NCI-H460 (cell line): ENCODE measurements at regions not wholly inside any gene's neighbourhood (a gene's known extent, or its start where the extent isn't known, plus 50 kb on each side); places are given as distances from the start of the nearest gene placed in this dataset.
A peak's percentile ranks its signal among the peaks of the same experiment; 100 is the strongest.

ENCODE experiments used
- DNase-seq: peaks from one replicate; pipeline ENCODE4 v3.0.0-alpha.2; 2016; ENCODE audit warnings: low read depth; ENCODE audit errors: extremely low read depth

DNA sequence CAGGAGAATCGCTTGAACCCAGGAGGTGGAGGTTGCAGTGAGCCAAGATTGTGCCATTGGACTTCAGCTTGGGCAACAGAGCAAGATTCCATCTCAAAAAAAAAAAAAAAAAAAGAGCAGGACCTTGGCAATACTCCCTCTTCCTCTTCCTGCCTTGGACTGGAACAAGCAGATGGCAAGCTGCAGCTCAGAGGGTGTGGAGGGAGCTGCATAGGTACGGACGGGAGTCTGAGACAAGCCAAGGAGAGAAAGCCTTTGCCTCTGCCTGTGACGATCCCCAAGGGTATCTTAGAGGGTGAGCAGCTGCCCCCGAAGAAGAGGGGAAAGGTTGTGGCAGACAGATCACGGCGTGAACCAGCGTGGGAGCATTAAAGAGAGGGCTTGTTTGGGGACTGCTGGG, 109.2 kb downstream of the AIPL1 start:
- DNase-seq, result no peak

DNA sequence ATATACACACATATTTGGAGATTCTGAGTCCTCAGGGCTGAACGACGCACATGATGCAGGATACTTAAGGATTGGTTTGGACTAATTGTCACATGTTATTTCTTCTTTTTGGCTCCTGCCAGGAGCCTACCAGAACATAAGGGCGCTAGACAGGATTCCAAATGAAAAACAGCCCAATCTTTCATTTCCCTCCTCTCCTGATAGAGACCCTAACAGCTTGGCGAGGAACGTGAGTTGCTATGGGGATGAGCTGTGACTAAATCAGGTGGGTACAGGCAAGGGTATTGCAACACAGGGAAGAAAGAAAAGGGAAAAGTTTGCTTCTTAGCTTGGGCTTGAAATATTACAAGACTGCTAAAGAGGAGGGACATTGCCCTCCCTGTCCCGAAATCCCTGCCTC, 109.9 kb downstream of the AIPL1 start:
- no peak for DNase-seq

DNA sequence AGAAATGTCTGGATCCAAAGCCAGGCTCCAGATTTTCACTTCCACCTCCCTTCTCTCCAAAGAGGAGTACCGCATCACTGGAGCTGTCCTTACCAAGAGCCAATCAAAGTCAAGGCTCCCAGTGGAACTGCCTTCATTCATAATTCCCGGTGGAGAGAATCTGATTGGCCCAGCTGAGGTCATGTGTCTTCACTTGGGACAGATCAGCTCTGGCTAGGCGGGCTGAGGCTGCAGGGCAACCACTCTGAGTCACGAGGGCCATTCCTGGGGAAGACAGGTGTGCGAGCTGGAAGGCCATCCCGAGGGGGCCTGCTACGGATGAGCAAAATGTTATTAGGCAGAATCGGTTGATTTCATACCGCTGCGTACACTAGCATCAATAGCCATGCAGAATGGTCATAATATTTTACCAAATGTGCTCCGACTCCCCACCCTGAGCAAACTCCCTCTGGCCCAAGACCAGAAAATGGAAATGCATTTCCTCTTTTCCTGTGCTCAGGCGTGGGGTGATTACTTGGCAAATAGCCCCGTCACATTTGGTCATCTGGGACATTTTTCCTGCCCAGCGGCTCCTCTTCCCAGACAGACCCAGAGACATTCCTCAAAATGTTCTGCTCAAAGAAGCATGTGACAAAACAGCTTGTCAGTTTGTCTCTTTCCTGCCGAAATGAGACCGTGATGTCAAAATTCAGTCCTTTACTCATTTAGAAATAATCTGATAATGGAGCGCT, 111.1 kb downstream of the AIPL1 start:
- DNase-seq, result no peak

GRCh38 chr17:6322316-6322715, 112.6 kb downstream of the AIPL1 start:
- no peak for DNase-seq

- no peak for DNase-seq
These were observed 120.6 kb downstream of the AIPL1 start for GRCh38 chr17:6314311-6314710.

- DNase-seq, result no peak
These were observed 121.1 kb downstream of the AIPL1 start for GRCh38 chr17:6313835-6314234.

GRCh38 chr17:6306820-6307219, 128.1 kb downstream of the AIPL1 start:
- no peak for DNase-seq

DNA sequence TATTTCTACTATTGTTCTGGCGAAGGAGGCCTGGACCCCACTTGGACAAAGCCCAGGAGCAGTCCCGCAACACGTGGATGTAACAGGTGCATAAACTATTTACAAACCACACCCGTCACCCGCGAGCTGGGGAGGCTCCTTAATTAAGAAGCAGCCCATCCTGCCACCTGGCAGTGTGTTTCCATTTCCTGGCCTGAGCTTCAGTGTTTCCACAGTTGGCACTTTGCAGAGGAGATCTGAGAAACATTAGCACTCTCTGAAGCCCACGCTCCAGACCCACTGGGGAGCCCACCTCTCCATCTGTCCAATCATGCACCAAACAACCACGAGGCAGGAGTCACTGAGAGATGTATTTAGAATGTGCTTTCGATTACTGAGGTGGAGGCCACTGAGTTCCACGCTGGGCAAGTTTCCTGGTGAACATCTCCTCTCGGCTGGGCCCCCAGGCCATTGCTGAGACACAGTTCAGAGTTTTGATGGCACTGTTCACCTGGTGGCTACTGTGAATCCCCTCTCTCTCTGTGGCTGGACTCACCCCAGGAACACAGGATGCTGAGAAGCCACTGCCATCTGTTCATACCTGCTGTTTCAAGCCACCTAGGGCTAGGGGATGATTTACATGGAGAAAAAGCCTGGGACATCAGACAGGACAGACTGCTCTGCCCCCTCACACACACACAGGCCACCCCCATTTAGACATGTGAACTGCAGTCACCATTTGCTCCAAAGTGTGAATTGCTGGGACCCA, 129.1 kb downstream of the AIPL1 start:
- DNase-seq, result no peak

DNA sequence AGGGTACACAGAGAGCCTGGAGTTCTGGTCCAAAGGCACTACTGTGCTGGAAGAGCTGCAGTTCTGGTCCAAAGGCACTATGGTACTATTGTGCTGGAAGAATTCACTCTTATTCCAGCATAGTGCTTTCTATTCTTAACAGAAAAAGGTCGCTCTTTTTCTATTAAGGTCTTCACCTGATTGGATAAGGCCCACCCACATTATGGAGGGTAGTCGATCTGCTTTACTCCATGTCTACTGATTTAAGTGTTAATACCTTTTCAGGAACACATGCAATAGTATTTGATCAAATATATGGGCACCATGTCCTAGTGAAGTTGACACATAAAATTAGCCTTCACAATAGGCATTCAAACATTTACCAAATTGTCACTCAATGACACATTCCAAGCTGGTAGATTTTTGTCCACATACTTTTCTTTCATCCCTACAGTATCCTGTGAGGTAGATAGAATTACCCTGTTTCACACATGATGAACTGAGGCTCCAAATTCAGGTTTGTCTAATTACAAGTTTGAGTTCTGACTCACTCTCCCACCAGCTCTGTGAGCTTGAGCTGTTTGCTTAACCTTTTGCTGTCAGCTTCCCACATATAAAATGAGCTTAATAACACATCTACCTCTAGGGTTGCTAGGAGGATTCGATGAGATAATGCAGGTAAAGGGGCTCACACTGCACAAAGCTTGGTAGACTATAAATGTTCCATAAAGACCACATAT, 129.9 kb downstream of the AIPL1 start:
- DNase-seq, result no peak

DNA sequence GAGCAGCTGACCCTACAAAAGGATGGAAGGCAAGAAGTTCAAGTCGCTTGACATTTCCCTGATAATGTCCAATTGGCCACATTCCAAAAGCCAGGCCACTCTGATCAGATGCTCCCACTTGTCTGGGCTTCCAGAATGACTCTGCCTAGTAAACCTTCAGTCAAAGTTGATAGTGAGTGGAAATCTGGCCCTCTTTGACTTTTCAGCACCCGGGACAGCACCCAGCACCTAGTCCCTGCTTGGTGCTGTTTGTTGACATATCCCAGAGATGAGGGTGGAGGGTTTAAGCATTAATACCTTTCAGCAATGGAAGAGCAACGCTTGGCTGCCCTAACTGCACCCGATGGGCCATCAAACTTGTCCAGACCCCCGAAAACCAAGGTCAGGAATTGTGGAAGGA, 131.3 kb downstream of the AIPL1 start:
- peak; percentile 22 for DNase-seq

DNA sequence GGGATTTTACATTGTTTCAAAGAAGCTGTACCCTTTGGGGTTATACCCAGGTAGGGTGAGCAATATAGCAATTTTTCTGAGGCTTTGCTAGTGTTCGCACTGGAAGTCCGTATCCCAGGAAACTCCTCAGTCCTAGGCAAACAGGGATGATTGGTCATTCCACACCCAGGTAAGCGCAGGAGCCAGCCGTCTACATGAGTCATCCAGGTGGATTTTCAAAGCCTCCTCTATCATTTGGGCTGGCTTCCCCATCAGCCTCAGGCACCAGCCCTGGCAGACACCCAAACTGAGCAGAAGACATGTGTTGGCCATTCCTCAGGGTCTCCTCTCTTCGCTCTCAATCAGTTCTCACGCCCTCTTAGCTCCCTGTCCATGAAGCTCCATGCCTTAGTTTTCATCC, 135.6 kb downstream of the AIPL1 start:
- DNase-seq, result no peak

DNA sequence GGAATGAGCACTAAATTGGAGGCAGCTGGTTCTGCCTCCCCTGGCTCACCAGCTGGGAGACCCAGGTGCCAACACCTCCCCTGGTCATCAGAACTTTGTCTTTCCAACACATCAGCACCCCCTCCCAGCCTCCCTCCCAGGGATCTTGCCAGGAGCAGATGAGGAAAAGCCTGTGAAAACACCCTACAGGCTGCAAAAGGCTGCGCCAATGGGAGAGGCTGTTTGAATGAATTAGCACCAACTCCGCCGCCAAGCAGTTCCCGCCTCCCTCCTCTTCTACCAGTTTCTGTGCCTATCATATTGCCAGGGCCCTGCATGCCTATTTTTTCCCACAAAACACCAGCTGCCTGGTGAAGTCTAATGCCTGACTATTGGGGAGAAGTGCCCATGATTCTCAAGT, 137.0 kb downstream of the AIPL1 start:
- no peak for DNase-seq

DNA sequence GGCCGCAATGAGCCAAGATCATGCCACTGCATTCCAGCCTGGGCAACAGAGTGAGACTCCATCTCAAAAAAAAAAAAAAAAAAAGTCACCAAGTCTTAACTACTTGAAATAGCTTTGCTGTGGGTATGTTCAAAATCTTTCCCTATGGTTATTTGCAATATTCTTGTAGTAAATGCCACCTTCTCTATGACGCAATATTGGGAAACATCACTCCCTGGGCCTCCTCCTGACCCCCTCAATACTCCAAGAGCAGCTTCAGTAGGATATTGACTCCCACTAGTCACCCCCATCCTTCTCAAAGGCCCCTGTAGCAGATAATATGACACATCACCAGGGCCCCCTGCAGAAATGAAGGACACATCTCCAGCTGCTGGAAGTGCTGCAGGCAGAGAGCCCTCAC, 137.8 kb downstream of the AIPL1 start:
- no peak for DNase-seq

- no peak for DNase-seq
These were observed 144.3 kb downstream of the AIPL1 start for GRCh38 chr17:6290488-6291196.

DNA sequence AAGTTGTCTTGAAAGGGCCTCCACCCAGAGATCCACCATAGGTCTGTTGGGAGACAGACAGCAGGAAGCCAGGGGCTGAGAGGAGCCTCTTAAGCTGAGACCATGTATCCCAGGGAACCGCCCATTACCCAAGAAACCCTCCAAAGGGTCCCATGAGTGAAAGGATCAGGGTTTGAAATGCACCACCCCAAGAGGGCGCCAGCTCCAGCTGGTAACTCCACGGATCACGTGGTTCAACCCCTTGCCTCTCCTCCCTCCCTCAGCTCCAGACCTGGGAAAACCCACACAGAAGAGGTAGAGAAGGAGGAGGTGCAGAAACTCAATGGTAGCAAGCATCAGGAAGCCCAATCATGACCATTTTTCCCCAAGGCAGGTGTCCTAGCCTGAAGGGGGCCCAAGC, 148.7 kb downstream of the AIPL1 start:
- no peak for DNase-seq

DNA sequence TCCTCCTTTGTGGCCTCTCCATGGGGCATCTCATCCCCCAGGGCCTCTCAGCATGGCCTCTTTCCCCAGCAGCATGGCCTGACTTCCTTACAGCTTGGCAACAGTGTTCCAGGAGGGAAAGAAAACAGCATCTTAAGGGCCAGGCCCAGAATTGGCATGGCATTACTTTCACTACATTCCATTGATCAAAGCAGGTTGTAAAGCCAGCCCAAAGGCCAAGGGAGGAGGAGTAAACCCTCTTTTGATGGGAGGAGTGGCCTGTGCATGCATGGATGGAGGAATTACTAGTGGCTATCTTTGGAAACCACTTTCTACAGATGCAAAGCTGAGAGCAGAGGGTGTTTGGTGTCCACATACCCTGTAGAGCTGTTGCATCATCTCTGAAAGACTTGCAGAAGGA, 149.4 kb downstream of the AIPL1 start:
- DNase-seq, result no peak

- DNase-seq, result peak; percentile 2
These were observed 155.3 kb downstream of the AIPL1 start for GRCh38 chr17:6279659-6280058.

DNA sequence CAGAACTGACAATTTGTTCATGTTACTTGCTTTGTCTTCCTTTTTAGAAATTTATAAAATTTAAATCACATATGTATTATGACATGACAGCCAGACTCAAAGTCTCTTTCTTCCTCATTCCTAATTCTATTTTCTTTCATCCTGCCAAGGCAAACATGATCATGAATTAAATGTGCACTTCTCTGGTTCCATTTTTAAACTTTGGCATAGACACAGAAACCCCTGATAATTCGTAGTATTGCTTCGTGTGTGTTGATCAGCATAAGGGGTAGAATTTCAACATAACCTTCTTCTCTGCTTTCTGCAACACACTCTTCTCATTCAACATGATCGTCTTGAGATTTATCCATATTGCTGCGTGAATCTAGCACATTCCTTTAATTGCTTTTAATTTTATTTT, 156.5 kb downstream of the AIPL1 start:
- DNase-seq, result no peak

- no peak for DNase-seq
These were observed 158.2 kb downstream of the AIPL1 start for GRCh38 chr17:6276711-6277110.

- DNase-seq, result no peak
These were observed 160.6 kb downstream of the AIPL1 start for GRCh38 chr17:6274310-6274709.

- DNase-seq, result peak; percentile 29
These were observed 165.4 kb downstream of the AIPL1 start for GRCh38 chr17:6269478-6269877.
